ENCODE measurements at regions not wholly inside any gene's neighbourhood (a gene's known extent, or its start where the extent isn't known, plus 50 kb on each side); places are given as distances from the start of the nearest gene placed in this dataset.

DNA sequence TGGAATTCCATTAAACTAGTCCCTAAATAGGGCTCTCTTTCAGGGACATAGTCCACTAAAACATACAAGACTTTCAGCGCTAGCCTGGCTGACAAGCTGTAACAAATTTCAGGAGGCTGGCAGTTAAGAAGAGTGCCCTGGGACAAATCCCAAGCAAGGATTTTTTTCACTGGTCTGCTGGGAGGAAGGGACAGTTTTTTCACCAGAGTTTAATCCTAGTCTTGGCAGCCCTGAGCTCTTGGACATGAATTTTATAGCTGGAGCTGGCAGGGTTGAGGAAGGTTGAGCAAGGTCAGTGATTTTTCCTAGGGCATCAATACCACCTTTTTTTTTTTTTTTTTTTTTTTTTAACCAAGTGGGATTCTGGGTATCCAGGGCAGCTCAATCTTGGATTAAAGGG, 184.4 kb downstream of the SH2D1A start:
- TF ChIP-seq, protein P1, sequence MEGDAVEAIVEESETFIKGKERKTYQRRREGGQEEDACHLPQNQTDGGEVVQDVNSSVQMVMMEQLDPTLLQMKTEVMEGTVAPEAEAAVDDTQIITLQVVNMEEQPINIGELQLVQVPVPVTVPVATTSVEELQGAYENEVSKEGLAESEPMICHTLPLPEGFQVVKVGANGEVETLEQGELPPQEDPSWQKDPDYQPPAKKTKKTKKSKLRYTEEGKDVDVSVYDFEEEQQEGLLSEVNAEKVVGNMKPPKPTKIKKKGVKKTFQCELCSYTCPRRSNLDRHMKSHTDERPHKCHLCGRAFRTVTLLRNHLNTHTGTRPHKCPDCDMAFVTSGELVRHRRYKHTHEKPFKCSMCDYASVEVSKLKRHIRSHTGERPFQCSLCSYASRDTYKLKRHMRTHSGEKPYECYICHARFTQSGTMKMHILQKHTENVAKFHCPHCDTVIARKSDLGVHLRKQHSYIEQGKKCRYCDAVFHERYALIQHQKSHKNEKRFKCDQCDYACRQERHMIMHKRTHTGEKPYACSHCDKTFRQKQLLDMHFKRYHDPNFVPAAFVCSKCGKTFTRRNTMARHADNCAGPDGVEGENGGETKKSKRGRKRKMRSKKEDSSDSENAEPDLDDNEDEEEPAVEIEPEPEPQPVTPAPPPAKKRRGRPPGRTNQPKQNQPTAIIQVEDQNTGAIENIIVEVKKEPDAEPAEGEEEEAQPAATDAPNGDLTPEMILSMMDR (IDR thresholded peaks at IDR 0.05): no peak
- TF ChIP-seq EP300 (IDR thresholded peaks at IDR 0.05; ENCODE audit: low read depth) (no peak), POLR2A (IDR thresholded peaks at IDR 0.05) (no peak)

Measured in transverse colon (tissue), 3 donors.